SU-DHL-6 (cell line): ENCODE measurements at regions not wholly inside any gene's neighbourhood (a gene's known extent, or its start where the extent isn't known, plus 50 kb on each side); places are given as distances from the start of the nearest gene placed in this dataset.

Experiments used
- H2AFZ ChIP-seq: fragments of 200-600 bp; sonication (generic); 2 replicates; pipeline ENCODE4 v1.6.1; 2014; ENCODE audit warnings: low read depth, mild to moderate bottlenecking, moderate library complexity, mixed read lengths, antibody characterized with exemption, low read length; ENCODE audit not compliant: severe bottlenecking
- H3F3A ChIP-seq: fragments of 200-600 bp; shearing (Covaris generic); 2 replicates; pipeline ENCODE4 v1.6.0; 2016; ENCODE audit warnings: antibody characterized with exemption, mild to moderate bottlenecking; ENCODE audit not compliant: insufficient read depth
- H3K27ac ChIP-seq: fragments of 200-600 bp; sonication (generic); 2 replicates; pipeline ENCODE4 v1.5.1; 2016; ENCODE audit warnings: low read depth, mild to moderate bottlenecking, low read length, moderate library complexity, mixed read lengths
- H3K27me3 ChIP-seq: fragments of 200-600 bp; sonication (generic), shearing (Covaris generic); 2 replicates; pipeline ENCODE4 v1.6.0; 2014; ENCODE audit warnings: mild to moderate bottlenecking, low read length
- H3K36me3 ChIP-seq: fragments of 200-600 bp; sonication (generic); 2 replicates; pipeline ENCODE4 v1.6.1; 2014; ENCODE audit warnings: mild to moderate bottlenecking, low read length, mixed read lengths
- H3K4me2 ChIP-seq: fragments of 300-600, 200-600 bp; shearing (Covaris generic), sonication (generic); 2 replicates; pipeline ENCODE4 v1.6.0; 2014; ENCODE audit warnings: low read length, low read depth, mild to moderate bottlenecking; ENCODE audit not compliant: poor library complexity, severe bottlenecking
- H3K4me3 ChIP-seq: fragments of 200-600 bp; sonication (generic); 2 replicates; pipeline ENCODE4 v1.5.1; 2014; ENCODE audit warnings: antibody characterized with exemption, low read length, mild to moderate bottlenecking, mixed read lengths; ENCODE audit not compliant: insufficient read depth, poor library complexity, severe bottlenecking
- H3K79me2 ChIP-seq: fragments of 200-600 bp; sonication (generic); 2 replicates; pipeline ENCODE4 v1.6.1; 2014; ENCODE audit warnings: mild to moderate bottlenecking, low read length, moderate library complexity; ENCODE audit not compliant: insufficient read depth
- H3K9ac ChIP-seq: fragments of 200-600 bp; sonication (generic); 2 replicates; pipeline ENCODE4 v1.7.0; 2014; ENCODE audit warnings: mild to moderate bottlenecking, low read length
- H3K9me2 ChIP-seq: fragments of 200-600 bp; sonication (generic); replicated peaks from 2 replicates; pipeline ENCODE4 v1.6.1; 2014; ENCODE audit warnings: low read length; ENCODE audit not compliant: insufficient read depth
- H3K9me3 ChIP-seq: fragments of 200-600 bp; sonication (generic); 2 replicates; pipeline ENCODE4 v1.6.1; 2014; ENCODE audit warnings: low read length, mixed read lengths; ENCODE audit not compliant: insufficient read depth
- H4K20me1 ChIP-seq: fragments of 200-600 bp; sonication (generic); 2 replicates; pipeline ENCODE4 v1.6.1; 2014; ENCODE audit warnings: low read depth, mild to moderate bottlenecking, antibody characterized with exemption, low read length, moderate library complexity, mixed read lengths
- EZH2phosphoT487 ChIP-seq: fragments of 200-600 bp; sonication (generic), shearing (Covaris generic); conservative IDR thresholded peaks from 2 replicates; pipeline ENCODE4 v1.6.1; 2018; ENCODE audit warnings: mild to moderate bottlenecking, antibody characterized with exemption, low read length, moderate library complexity, mixed read lengths
- TF ChIP-seq, protein P1 (sequence below): fragments of 200-600 bp; sonication (generic); IDR thresholded peaks from one replicate; pipeline ENCODE4 v1.5.1; 2017; ENCODE audit warnings: antibody characterized with exemption, mild to moderate bottlenecking, low read length, moderate library complexity; ENCODE audit not compliant: insufficient read depth, poor library complexity, severe bottlenecking

DNA sequence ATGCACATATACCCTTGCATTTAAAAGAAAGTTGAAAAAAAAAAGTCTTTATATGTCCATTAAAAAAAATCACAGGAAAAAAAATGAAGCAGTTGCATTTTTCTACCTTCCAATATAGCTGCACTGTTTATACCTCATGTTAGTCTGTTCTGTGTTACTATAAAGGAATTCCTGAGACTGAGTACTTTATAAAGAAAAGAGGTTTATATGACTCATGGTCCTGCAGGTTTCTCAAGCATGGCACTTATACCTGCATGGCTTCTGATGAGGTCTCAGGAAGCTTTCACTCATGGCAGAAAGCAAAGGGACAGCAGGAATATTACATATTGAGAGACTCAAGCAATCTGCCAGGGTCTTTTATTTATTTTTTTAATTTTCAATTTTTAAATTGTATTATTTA lies 277.2 kb upstream of the BCHE start:
- Histone ChIP-seq H3F3A (no peaks in the 10 kb centered on the region; the same call in 1 of the 2 replicates), H3K27ac (no peak overlapping the region), H3K27me3 (no peaks in the 10 kb centered on the region), H3K9ac (no peak overlapping the region), H3K9me2 (no peaks in the 10 kb centered on the region), H2AFZ (no peak overlapping the region), H3K36me3 (0 out of 2 replicates have a peak, but pooled peaks cover 3% of the 10 kb centered on the region), H3K9me3 (peaks cover 6% of the 10 kb centered on the region; the same call in 1 of the 2 replicates), H3K4me2 (no peak overlapping the region), H3K4me3 (no peak overlapping the region), H4K20me1 (no peaks in the 10 kb centered on the region), H3K79me2 (no peaks in the 10 kb centered on the region)
- TF ChIP-seq EZH2phosphoT487 = no peak
- TF ChIP-seq, protein P1, sequence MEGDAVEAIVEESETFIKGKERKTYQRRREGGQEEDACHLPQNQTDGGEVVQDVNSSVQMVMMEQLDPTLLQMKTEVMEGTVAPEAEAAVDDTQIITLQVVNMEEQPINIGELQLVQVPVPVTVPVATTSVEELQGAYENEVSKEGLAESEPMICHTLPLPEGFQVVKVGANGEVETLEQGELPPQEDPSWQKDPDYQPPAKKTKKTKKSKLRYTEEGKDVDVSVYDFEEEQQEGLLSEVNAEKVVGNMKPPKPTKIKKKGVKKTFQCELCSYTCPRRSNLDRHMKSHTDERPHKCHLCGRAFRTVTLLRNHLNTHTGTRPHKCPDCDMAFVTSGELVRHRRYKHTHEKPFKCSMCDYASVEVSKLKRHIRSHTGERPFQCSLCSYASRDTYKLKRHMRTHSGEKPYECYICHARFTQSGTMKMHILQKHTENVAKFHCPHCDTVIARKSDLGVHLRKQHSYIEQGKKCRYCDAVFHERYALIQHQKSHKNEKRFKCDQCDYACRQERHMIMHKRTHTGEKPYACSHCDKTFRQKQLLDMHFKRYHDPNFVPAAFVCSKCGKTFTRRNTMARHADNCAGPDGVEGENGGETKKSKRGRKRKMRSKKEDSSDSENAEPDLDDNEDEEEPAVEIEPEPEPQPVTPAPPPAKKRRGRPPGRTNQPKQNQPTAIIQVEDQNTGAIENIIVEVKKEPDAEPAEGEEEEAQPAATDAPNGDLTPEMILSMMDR = no peak

DNA sequence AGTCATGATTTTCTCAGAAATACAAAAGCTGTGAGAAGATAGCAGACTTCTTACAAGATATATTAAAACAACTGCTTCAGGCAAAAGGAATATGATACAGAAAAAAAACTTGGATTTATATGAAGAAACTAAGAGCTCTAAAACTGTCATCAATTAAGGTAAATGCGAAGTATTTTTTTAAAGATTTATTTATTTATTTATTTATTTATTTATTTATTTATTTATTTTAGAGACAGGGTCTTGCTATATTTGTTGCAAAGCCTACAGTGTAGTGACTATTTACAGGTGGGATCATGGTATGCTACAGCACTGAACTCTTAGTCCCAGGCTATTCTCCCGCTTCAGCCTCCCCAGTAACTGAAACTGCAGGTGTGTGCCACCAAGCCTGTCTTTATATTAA lies 274.3 kb upstream of the BCHE start:
- H3K4me2 ChIP-seq = no peak overlapping the region
- H3K9me3 ChIP-seq = no peaks in the 10 kb centered on the region
- H3K4me3 ChIP-seq = no peak overlapping the region
- H2AFZ ChIP-seq = no peak overlapping the region
- H3K79me2 ChIP-seq = no peaks in the 10 kb centered on the region
- no peaks in the 10 kb centered on the region for H3K9me2 ChIP-seq
- H3F3A ChIP-seq = no peaks in the 10 kb centered on the region
- no peak overlapping the region for H3K9ac ChIP-seq
- no peaks in the 10 kb centered on the region for H4K20me1 ChIP-seq
- no peaks in the 10 kb centered on the region for H3K36me3 ChIP-seq
- H3K27me3 ChIP-seq = no peaks in the 10 kb centered on the region
- TF ChIP-seq, protein P1 = no peak
- TF ChIP-seq EZH2phosphoT487 = no peak
- H3K27ac ChIP-seq = no peak overlapping the region

DNA sequence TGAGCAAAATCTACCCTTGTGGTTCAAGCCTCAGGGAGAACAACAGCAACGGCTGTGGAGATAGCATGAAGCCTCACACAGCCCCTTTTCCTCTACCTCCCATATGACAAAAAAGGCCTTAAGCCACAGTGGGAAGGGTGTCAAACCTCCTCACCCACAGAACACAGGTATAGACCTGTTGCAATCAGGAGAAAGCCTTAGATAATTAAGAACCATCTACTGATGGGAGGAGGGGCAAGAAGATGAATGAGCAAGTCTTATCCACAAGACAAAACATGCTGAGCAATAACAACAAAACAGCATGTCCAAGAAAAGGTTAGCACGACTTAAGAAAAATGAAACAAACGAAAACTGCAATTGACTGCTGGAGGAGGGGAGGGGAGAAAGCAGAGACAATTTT lies 272.9 kb upstream of the BCHE start:
- H3K27me3 ChIP-seq = no peaks in the 10 kb centered on the region
- no peaks in the 10 kb centered on the region for H3K79me2 ChIP-seq
- no peaks in the 10 kb centered on the region for H4K20me1 ChIP-seq
- peak overlapping the region; percentile 70 for H2AFZ ChIP-seq
- H3F3A ChIP-seq = 0 out of 2 replicates have a peak, but pooled peaks cover 3% of the 10 kb centered on the region
- no peak overlapping the region for H3K27ac ChIP-seq
- H3K9me3 ChIP-seq = no peaks in the 10 kb centered on the region
- H3K36me3 ChIP-seq = no peaks in the 10 kb centered on the region
- TF ChIP-seq, protein P1 = no peak
- no peak for TF ChIP-seq EZH2phosphoT487
- H3K4me2 ChIP-seq = peak overlapping the region; percentile 20
- no peak overlapping the region for H3K4me3 ChIP-seq
- no peak overlapping the region for H3K9ac ChIP-seq
- no peaks in the 10 kb centered on the region for H3K9me2 ChIP-seq
